ENCODE measurements at regions not wholly inside any gene's neighbourhood (a gene's known extent, or its start where the extent isn't known, plus 50 kb on each side); places are given as distances from the start of the nearest gene placed in this dataset.

- ChIA-PET POLR2A (ENCODE audit: low non-redundant PET) (no interaction called here), CTCF (no interaction called here)
- no TSS peak for BruUV-seq (replicated peaks)
- DNase-seq (ENCODE audit: low spot score), result no peak
- Histone ChIP-seq H3K4me1 (ENCODE audit: insufficient read depth, low read length, poor library complexity, severe bottlenecking) (no peaks in the 10 kb centered on the region), H3K27me3 (replicated peaks; ENCODE audit: insufficient read depth, low read depth, low read length, poor library complexity) (peaks cover 6% of the 10 kb centered on the region), H3K36me3 (ENCODE audit: insufficient read depth, low read length, poor library complexity, severe bottlenecking) (no peaks in the 10 kb centered on the region), H3K27ac (ENCODE audit: low read depth, low read length, poor library complexity, severe bottlenecking) (no peak overlapping the region), H3K9me3 (ENCODE audit: low read depth, low read length, poor library complexity, severe bottlenecking) (no peaks in the 10 kb centered on the region), H3K4me3 (ENCODE audit: low read depth, low read length, poor library complexity, severe bottlenecking) (no peak overlapping the region)
- TF ChIP-seq CTCF (conservative IDR thresholded peaks at IDR 0.05; ENCODE audit: low read depth, low read length), result no peak
- TF ChIP-seq EZH2 (IDR thresholded peaks at IDR 0.05; ENCODE audit: borderline replicate concordance, low read depth, low read length, poor library complexity, severe bottlenecking), result no peak
- intact Hi-C loops (cut with micrococcal nuclease; ENCODE audit: unreplicated experiment), result no loop called here
Measured at GRCh38 chr6:40210628-40211056, 276.4 kb upstream of the MOCS1 start.

- Histone ChIP-seq H3K27me3 (replicated peaks; ENCODE audit: insufficient read depth, low read depth, low read length, poor library complexity) (no peaks in the 10 kb centered on the region), H3K4me3 (ENCODE audit: low read depth, low read length, poor library complexity, severe bottlenecking) (no peak overlapping the region), H3K27ac (ENCODE audit: low read depth, low read length, poor library complexity, severe bottlenecking) (no peak overlapping the region), H3K4me1 (ENCODE audit: insufficient read depth, low read length, poor library complexity, severe bottlenecking) (no peaks in the 10 kb centered on the region), H3K9me3 (ENCODE audit: low read depth, low read length, poor library complexity, severe bottlenecking) (peaks cover 22% of the 10 kb centered on the region), H3K36me3 (ENCODE audit: insufficient read depth, low read length, poor library complexity, severe bottlenecking) (no peaks in the 10 kb centered on the region)
- POLR2A ChIA-PET (ENCODE audit: low non-redundant PET), result no interaction called here
- DNase-seq (ENCODE audit: low spot score), result no peak
- no TSS peak for BruUV-seq (replicated peaks)
- intact Hi-C loops (cut with micrococcal nuclease; ENCODE audit: unreplicated experiment), result no loop called here
- CTCF ChIA-PET, result no interaction called here
- TF ChIP-seq EZH2 (IDR thresholded peaks at IDR 0.05; ENCODE audit: borderline replicate concordance, low read depth, low read length, poor library complexity, severe bottlenecking) (no peak), CTCF (conservative IDR thresholded peaks at IDR 0.05; ENCODE audit: low read depth, low read length) (no peak)
Measured at GRCh38 chr6:40205801-40206200, 271.5 kb upstream of the MOCS1 start.

GRCh38 chr6:40205004-40205403 lies 270.7 kb upstream of the MOCS1 start:
- TF ChIP-seq EZH2 (IDR thresholded peaks at IDR 0.05; ENCODE audit: borderline replicate concordance, low read depth, low read length, poor library complexity, severe bottlenecking) (no peak), CTCF (conservative IDR thresholded peaks at IDR 0.05; ENCODE audit: low read depth, low read length) (no peak)
- Histone ChIP-seq H3K36me3 (ENCODE audit: insufficient read depth, low read length, poor library complexity, severe bottlenecking) (no peaks in the 10 kb centered on the region), H3K4me1 (ENCODE audit: insufficient read depth, low read length, poor library complexity, severe bottlenecking) (no peaks in the 10 kb centered on the region), H3K27me3 (replicated peaks; ENCODE audit: insufficient read depth, low read depth, low read length, poor library complexity) (no peaks in the 10 kb centered on the region), H3K9me3 (ENCODE audit: low read depth, low read length, poor library complexity, severe bottlenecking) (peaks cover 22% of the 10 kb centered on the region), H3K4me3 (ENCODE audit: low read depth, low read length, poor library complexity, severe bottlenecking) (no peak overlapping the region), H3K27ac (ENCODE audit: low read depth, low read length, poor library complexity, severe bottlenecking) (no peak overlapping the region)
- no TSS peak for BruUV-seq (replicated peaks)
- ChIA-PET CTCF (no interaction called here), POLR2A (ENCODE audit: low non-redundant PET) (no interaction called here)
- no peak for DNase-seq (ENCODE audit: low spot score)
- intact Hi-C loops (cut with micrococcal nuclease; ENCODE audit: unreplicated experiment), result no loop called here

All from A673 (cell line).